DMS114 treated with DMSO at 0.1 percent for 48 hours (cell line): ENCODE measurements at regions not wholly inside any gene's neighbourhood (a gene's known extent, or its start where the extent isn't known, plus 50 kb on each side); places are given as distances from the start of the nearest gene placed in this dataset.

Source experiments
- DNase-seq: peaks from one replicate; lab custom pipeline; 2025; ENCODE audit not compliant: unreplicated experiment; lab: John Stamatoyannopoulos, UW

- no peak for DNase-seq
Observed at GRCh38 chr4:23667659-23668058, 222.2 kb downstream of the PPARGC1A start.

DNA sequence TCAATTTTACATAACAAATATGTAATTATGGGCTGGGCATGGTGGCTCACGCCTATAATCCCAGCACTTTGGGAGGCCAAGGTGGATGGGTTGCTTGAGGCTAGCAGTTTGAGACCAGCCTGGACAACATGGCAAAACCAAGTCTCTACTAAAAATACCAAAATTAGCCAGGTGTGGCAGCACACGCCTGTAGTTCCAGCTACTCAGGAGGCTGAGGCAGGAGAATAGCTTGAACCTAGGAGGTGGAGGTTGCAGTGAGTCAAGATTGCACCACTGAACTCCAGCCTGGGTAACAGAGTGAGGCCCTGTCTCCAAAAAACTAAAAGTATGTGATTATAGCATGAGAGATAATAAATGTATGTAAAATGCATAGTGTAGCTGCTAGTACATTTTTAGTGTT is 229.0 kb downstream of the PPARGC1A start:
- no peak for DNase-seq

GRCh38 chr4:23654791-23655190 is 235.1 kb downstream of the PPARGC1A start:
- no peak for DNase-seq

GRCh38 chr4:23648854-23649596 is 240.8 kb downstream of the PPARGC1A start:
- no peak for DNase-seq

DNA sequence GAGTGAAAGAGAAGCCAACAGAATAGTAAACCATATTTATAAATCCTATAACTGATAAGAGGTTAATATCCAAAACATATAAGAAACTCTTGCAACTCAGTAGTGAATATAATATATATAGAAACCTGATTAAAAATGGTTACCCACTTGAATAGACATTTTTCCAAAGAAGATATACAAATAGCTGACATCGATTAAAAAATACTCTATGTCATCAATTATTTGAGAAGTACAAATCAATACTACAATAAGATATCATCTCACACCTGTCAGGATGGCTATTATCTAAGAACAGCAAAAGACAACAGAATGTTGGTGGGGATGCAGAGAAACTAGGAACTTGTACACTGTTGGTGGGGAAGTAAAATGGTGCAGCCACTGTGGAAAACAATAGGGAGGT is 254.4 kb downstream of the PPARGC1A start:
- DNase-seq, result no peak

GRCh38 chr4:23631255-23631950 is 258.4 kb downstream of the PPARGC1A start:
- no peak for DNase-seq

DNA sequence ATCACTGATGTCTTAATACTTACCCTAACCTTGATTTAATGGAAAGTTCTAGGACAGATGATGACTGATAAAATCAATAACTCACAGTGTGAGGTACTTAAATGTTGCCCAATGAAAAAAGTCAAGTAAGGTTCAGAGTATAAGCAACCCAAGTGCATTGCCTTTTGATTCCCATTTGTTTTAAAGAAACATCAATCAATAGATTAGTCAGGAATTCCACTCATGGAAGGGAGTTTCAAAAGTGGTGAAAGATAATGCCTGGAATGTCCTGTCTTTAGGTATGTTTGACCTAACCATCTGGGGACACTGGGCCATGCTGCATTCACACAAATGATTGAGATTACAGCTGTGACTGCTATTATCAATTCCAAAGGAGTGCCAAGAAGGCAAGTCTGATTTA is 259.7 kb downstream of the PPARGC1A start:
- DNase-seq, result no peak

DNA sequence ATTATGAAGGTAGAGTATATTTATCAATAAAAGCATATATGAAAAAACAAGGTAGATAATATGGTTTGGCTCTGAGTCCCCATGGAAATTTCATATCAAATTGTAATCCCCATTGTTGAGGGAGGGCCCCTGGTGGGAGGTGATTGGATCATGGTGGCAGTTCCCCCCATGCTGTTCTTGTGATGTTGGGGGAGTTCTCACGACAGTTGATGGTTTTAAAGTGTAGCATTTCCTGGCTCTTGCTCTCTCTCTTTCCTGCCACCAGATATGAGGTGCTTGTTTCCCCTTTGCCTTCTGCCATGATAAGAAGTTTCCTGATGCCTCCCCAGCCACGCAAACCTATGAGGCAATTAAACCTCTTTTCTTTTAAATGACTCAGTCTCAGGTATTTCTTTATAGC is 260.4 kb downstream of the PPARGC1A start:
- no peak for DNase-seq

DNA sequence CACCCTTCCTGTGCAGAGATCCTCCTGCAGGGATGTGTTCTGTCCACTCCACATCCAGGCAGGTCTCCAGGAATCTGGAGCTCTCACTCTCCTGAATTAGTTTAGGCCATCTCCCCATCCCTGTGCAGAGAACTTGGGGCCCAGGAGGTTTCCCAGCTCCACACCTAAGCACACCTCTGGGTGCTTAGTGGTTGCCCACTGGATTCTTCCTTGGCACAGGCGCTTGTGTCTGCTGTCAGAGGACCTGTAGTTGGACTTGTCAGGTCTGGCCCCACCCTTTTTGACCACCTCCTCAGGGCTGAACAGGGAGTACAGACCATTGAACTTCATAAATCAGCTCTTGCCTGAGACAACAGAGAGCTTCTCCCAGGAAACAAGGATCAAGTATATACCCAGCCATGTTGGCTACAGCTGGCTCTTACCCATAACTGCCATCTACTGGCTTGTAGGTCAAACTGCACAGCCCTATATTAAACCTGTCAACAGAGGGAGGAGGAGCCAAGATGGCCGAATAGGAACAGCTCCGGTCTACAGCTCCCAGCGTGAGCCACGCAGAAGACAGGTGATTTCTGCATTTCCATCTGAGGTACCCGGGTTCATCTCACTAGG is 275.5 kb downstream of the PPARGC1A start:
- DNase-seq, result no peak

DNA sequence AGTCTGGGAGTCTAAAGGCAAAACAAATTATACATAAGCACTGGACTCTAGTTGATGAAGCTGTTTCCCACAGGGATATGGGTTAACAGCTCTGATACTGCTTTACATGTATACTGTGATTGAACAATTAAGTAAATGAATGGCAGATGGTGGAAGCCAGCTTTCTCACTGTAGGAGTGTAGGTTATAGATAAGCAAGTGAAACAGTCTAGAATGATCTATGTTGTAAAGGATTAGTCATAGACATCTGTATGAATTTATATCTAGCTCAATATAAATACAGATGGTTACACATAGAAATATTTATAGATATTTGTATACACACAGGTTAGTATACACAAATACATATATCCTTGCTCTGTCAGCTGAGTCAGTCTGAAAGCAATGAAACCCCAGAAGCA is 276.1 kb downstream of the PPARGC1A start:
- DNase-seq, result no peak

- DNase-seq, result no peak
Observed at GRCh38 chr4:23602720-23603119, 287.1 kb downstream of the PPARGC1A start.

DNA sequence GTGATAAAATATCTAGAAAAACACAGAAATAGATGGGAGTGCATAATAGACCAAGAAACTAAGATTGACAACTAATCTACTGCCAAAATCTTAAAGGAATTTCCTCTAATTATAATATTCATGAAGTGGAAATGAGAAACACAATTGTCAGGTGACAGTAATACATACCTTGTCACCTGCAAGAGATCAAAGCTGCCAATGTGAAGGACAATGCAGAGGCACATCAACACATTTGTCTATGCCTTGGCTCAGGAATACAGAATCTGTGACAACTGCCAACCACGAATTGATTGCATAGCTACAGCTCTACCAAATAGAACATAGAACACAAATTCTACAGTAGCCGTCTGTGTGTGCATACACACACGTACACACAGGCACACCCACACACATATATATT is 295.7 kb downstream of the PPARGC1A start:
- DNase-seq, result no peak

DNA sequence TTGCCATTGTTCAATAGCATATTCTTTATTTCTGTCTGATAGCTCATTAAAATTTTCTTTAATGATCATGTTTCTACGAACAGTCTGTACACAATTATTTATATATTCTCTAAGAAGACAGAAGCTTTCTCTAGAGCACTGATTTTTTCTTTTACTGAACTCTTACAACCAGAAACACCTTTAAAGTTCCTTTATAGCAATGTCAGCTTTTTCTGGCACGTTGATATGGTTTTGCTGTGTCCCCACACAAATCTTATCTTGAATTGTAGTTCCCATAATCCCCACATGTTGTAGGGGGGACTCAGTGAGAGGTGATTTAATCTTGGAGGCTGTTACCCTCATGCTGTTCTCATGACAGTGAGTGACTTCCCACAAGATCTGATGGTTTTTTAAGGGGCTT is 299.4 kb downstream of the PPARGC1A start:
- DNase-seq, result no peak

GRCh38 chr4:23584024-23584423 is 305.8 kb downstream of the PPARGC1A start:
- DNase-seq, result no peak

GRCh38 chr4:23582671-23583070 is 307.2 kb downstream of the PPARGC1A start:
- DNase-seq, result no peak

GRCh38 chr4:23579166-23579565 is 310.7 kb downstream of the PPARGC1A start:
- DNase-seq, result no peak

DNA sequence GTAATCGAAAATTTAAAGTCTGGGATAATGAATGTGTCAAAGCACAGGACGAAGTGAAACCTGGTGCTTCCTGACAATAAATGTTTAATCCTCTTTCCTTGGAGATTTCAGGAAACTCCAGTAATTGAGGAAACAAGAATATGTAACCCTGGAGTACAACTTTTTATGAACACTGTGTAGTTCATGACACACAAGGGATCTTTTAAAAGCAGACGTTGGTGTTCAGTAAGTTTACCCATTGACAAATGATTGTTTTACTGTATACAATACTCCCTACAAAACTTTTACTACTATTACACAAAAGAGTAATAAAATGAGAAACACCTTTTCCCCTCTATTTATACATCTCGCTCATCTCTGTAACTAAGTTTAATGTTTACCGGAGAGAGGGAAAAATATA is 312.4 kb downstream of the PPARGC1A start:
- no peak for DNase-seq

GRCh38 chr4:23572382-23572781 is 317.5 kb downstream of the PPARGC1A start:
- no peak for DNase-seq

GRCh38 chr4:23567338-23567737 is 322.5 kb downstream of the PPARGC1A start:
- no peak for DNase-seq

GRCh38 chr4:23560748-23561147 is 329.1 kb downstream of the PPARGC1A start:
- no peak for DNase-seq

DNA sequence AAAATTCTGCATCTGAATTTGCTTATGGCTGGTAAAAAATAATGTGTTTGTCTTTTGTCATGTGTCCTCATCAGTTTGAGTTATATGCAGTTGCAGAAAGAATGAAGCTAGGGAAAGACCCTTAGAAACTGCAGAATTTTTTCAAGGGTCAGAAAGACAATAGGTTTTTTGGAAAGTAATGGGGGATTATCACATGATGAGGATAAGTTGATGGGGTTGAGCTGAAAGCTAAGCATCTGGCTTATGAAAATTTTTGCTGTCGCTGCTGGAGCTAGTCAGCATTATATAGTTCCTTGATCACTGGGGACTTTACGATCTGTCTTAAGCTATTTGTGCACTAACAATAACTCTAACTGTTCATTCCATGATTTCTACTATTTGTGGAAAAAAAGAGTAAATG is 331.7 kb downstream of the PPARGC1A start:
- no peak for DNase-seq

DNA sequence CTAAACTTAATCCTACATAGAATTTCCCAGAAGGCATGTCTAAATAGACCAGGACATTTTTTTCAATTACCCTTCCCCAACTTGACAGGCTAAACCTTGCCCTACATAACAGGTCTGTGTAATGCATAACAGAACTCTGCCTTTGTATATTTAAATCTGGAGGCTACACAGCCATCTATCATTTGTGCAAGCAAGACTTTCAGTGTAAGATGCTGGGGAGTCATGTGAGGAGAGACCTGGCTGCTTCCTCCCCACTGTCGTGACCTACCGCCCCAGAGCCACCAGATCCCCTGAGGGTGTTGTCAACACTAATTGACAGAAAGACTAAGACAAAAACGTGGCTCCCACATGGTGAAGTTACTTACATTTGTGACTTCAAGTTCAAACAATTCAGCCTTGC is 342.2 kb downstream of the PPARGC1A start:
- no peak for DNase-seq
